EH (cell line): ENCODE measurements at regions not wholly inside any gene's neighbourhood (a gene's known extent, or its start where the extent isn't known, plus 50 kb on each side); places are given as distances from the start of the nearest gene placed in this dataset.
A peak's percentile ranks its signal among the peaks of the same experiment; 100 is the strongest.

ENCODE experiments used
- DNase-seq: peaks from one replicate; pipeline ENCODE4 v3.0.0-alpha.2; 2015; ENCODE audit warnings: low read depth

- DNase-seq, result no peak
Measured at GRCh38 chr9:87250205-87250604, 247.5 kb upstream of the DAPK1 start.

- DNase-seq, result peak; percentile 45
Measured at GRCh38 chr9:87255431-87256155, 242.1 kb upstream of the DAPK1 start.

- DNase-seq, result peak; percentile 60
Measured at GRCh38 chr9:87256973-87257372, 240.7 kb upstream of the DAPK1 start.

GRCh38 chr9:87259543-87260518 is 237.8 kb upstream of the DAPK1 start:
- no peak for DNase-seq

GRCh38 chr9:87263291-87263690 is 234.4 kb upstream of the DAPK1 start:
- DNase-seq, result no peak

- DNase-seq, result no peak
Measured at GRCh38 chr9:87266697-87267096, 231.0 kb upstream of the DAPK1 start.

GRCh38 chr9:87267251-87268070 is 230.2 kb upstream of the DAPK1 start:
- DNase-seq, result peak; percentile 67

GRCh38 chr9:87269296-87270176 is 228.1 kb upstream of the DAPK1 start:
- peak; percentile 54 for DNase-seq

GRCh38 chr9:87270221-87270847 is 227.3 kb upstream of the DAPK1 start:
- DNase-seq, result peak; percentile 94

GRCh38 chr9:87270848-87271234 is 226.8 kb upstream of the DAPK1 start:
- no peak for DNase-seq

- DNase-seq, result peak; percentile 55
Measured at GRCh38 chr9:87271696-87272477, 225.8 kb upstream of the DAPK1 start.

- peak; percentile 57 for DNase-seq
Measured at GRCh38 chr9:87275047-87275725, 222.5 kb upstream of the DAPK1 start.

- peak; percentile 94 for DNase-seq
Measured at GRCh38 chr9:87276327-87276841, 221.3 kb upstream of the DAPK1 start.

GRCh38 chr9:87276851-87277261 is 220.8 kb upstream of the DAPK1 start:
- DNase-seq, result peak; percentile 86

- peak; percentile 51 for DNase-seq
Measured at GRCh38 chr9:87277346-87277745, 220.3 kb upstream of the DAPK1 start.

- DNase-seq, result peak; percentile 93
Measured at GRCh38 chr9:87278971-87279733, 218.5 kb upstream of the DAPK1 start.

- peak; percentile 100 for DNase-seq
Measured at GRCh38 chr9:87280421-87280820, 217.2 kb upstream of the DAPK1 start.

GRCh38 chr9:87282538-87282937 is 215.1 kb upstream of the DAPK1 start:
- DNase-seq, result peak; percentile 66
